ENCODE measurements at regions not wholly inside any gene's neighbourhood (a gene's known extent, or its start where the extent isn't known, plus 50 kb on each side); places are given as distances from the start of the nearest gene placed in this dataset.
"Not testable (repeated sequence)": the region's sequence is repeated elsewhere in the genome, so short reads cannot be mapped to it uniquely, and the experiment has no call there.

GRCh38 chr10:35870665-35871310 lies 228.7 kb upstream of the FZD8 start:
- no peak overlapping the region for H3K4me2 ChIP-seq (ENCODE audit: low read length)
- no peak overlapping the region for H3K27ac ChIP-seq (ENCODE audit: low read length)
- no peak overlapping the region for H2AFZ ChIP-seq (ENCODE audit: low read depth, low read length)
- H3K79me2 ChIP-seq (ENCODE audit: low read length) = no peaks in the 10 kb centered on the region
- no peak overlapping the region for H3K4me3 ChIP-seq (ENCODE audit: low read length)
- no peaks in the 10 kb centered on the region for H3K27me3 ChIP-seq (ENCODE audit: low read depth, low read length)
- H3K36me3 ChIP-seq (replicated peaks; ENCODE audit: low read depth, low read length) = no peaks in the 10 kb centered on the region
- H3K4me1 ChIP-seq (ENCODE audit: low read length) = peaks cover under 1% of the 10 kb centered on the region; the same call in 1 of the 2 replicates
- no peaks in the 10 kb centered on the region for H3K9me3 ChIP-seq (ENCODE audit: insufficient read depth, low read length)
- TF ChIP-seq EZH2phosphoT487 (IDR thresholded peaks at IDR 0.05; ENCODE audit: low read depth) (no peak), CTCF (IDR thresholded peaks at IDR 0.05; ENCODE audit: low read depth, low read length) (no peak)
- no peak overlapping the region for H3K9ac ChIP-seq (ENCODE audit: low read length)
- no peaks in the 10 kb centered on the region for H4K20me1 ChIP-seq (ENCODE audit: insufficient read depth, low read length)

- not testable (repeated sequence) for H3K36me3 ChIP-seq (replicated peaks; ENCODE audit: low read depth, low read length); H3K79me2 ChIP-seq (ENCODE audit: low read length); H4K20me1 ChIP-seq (ENCODE audit: insufficient read depth, low read length); H3K4me1 ChIP-seq (ENCODE audit: low read length); H2AFZ ChIP-seq (ENCODE audit: low read depth, low read length); H3K27ac ChIP-seq (ENCODE audit: low read length); H3K27me3 ChIP-seq (ENCODE audit: low read depth, low read length); H3K9ac ChIP-seq (ENCODE audit: low read length); H3K4me3 ChIP-seq (ENCODE audit: low read length); H3K9me3 ChIP-seq (ENCODE audit: insufficient read depth, low read length); H3K4me2 ChIP-seq (ENCODE audit: low read length)
These were observed 216.7 kb upstream of the FZD8 start for GRCh38 chr10:35858676-35859283.

- no peak overlapping the region for H2AFZ ChIP-seq (ENCODE audit: low read depth, low read length)
These were observed 215.8 kb upstream of the FZD8 start for GRCh38 chr10:35857860-35858259.

GRCh38 chr10:35855155-35855947 lies 213.3 kb upstream of the FZD8 start:
- Histone ChIP-seq H3K9me3 (ENCODE audit: insufficient read depth, low read length) (no peaks in the 10 kb centered on the region), H2AFZ (ENCODE audit: low read depth, low read length) (no peak overlapping the region), H3K4me3 (ENCODE audit: low read length) (no peak overlapping the region), H3K36me3 (replicated peaks; ENCODE audit: low read depth, low read length) (no peaks in the 10 kb centered on the region), H4K20me1 (ENCODE audit: insufficient read depth, low read length) (no peaks in the 10 kb centered on the region), H3K79me2 (ENCODE audit: low read length) (no peaks in the 10 kb centered on the region), H3K9ac (ENCODE audit: low read length) (no peak overlapping the region), H3K4me2 (ENCODE audit: low read length) (no peak overlapping the region), H3K27me3 (ENCODE audit: low read depth, low read length) (no peaks in the 10 kb centered on the region), H3K4me1 (ENCODE audit: low read length) (no peaks in the 10 kb centered on the region), H3K27ac (ENCODE audit: low read length) (no peak overlapping the region)
- TF ChIP-seq EZH2phosphoT487 (IDR thresholded peaks at IDR 0.05; ENCODE audit: low read depth) (no peak), CTCF (IDR thresholded peaks at IDR 0.05; ENCODE audit: low read depth, low read length) (no peak)

More at GRCh38 chr10:35857860-35858259, 215.8 kb upstream of the FZD8 start:
- H3K79me2 ChIP-seq (ENCODE audit: low read length) = no peaks in the 10 kb centered on the region
- H3K4me2 ChIP-seq (ENCODE audit: low read length) = no peak overlapping the region
- H3K9me3 ChIP-seq (ENCODE audit: insufficient read depth, low read length) = no peaks in the 10 kb centered on the region
- no peak overlapping the region for H3K27ac ChIP-seq (ENCODE audit: low read length)
- TF ChIP-seq CTCF (IDR thresholded peaks at IDR 0.05; ENCODE audit: low read depth, low read length) (no peak), EZH2phosphoT487 (IDR thresholded peaks at IDR 0.05; ENCODE audit: low read depth) (no peak)
- no peaks in the 10 kb centered on the region for H4K20me1 ChIP-seq (ENCODE audit: insufficient read depth, low read length)
- no peak overlapping the region for H3K4me3 ChIP-seq (ENCODE audit: low read length)
- no peaks in the 10 kb centered on the region for H3K36me3 ChIP-seq (replicated peaks; ENCODE audit: low read depth, low read length)
- no peaks in the 10 kb centered on the region for H3K27me3 ChIP-seq (ENCODE audit: low read depth, low read length)
- H3K9ac ChIP-seq (ENCODE audit: low read length) = no peak overlapping the region
- no peaks in the 10 kb centered on the region for H3K4me1 ChIP-seq (ENCODE audit: low read length)

All from OCI-LY3 (cell line).